ENCODE measurements at regions not wholly inside any gene's neighbourhood (a gene's known extent, or its start where the extent isn't known, plus 50 kb on each side); places are given as distances from the start of the nearest gene placed in this dataset.

DNA sequence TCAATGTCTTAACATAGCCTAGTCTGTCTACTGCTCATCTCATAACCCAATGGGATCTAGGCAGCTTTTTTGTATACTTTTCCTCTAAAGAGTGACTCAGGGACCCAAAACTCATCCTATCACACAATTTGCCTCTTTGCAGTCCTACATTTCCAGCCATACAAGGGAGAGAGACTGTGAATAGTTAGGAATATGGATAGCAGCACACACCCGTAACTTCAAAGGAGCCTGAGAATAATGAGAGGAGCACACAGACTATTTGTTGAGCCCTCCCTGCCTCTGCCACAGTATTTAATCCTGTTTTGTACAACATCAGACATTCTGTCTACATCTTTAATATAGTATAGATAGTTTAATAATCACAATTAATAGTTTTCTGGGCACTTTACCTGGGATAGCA, 83.2 kb downstream of the AREG start:
- TF ChIP-seq, protein P1, sequence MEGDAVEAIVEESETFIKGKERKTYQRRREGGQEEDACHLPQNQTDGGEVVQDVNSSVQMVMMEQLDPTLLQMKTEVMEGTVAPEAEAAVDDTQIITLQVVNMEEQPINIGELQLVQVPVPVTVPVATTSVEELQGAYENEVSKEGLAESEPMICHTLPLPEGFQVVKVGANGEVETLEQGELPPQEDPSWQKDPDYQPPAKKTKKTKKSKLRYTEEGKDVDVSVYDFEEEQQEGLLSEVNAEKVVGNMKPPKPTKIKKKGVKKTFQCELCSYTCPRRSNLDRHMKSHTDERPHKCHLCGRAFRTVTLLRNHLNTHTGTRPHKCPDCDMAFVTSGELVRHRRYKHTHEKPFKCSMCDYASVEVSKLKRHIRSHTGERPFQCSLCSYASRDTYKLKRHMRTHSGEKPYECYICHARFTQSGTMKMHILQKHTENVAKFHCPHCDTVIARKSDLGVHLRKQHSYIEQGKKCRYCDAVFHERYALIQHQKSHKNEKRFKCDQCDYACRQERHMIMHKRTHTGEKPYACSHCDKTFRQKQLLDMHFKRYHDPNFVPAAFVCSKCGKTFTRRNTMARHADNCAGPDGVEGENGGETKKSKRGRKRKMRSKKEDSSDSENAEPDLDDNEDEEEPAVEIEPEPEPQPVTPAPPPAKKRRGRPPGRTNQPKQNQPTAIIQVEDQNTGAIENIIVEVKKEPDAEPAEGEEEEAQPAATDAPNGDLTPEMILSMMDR (conservative IDR thresholded peaks at IDR 0.05), result no peak
- H3K27ac ChIP-seq, result no peak overlapping the region

DNA sequence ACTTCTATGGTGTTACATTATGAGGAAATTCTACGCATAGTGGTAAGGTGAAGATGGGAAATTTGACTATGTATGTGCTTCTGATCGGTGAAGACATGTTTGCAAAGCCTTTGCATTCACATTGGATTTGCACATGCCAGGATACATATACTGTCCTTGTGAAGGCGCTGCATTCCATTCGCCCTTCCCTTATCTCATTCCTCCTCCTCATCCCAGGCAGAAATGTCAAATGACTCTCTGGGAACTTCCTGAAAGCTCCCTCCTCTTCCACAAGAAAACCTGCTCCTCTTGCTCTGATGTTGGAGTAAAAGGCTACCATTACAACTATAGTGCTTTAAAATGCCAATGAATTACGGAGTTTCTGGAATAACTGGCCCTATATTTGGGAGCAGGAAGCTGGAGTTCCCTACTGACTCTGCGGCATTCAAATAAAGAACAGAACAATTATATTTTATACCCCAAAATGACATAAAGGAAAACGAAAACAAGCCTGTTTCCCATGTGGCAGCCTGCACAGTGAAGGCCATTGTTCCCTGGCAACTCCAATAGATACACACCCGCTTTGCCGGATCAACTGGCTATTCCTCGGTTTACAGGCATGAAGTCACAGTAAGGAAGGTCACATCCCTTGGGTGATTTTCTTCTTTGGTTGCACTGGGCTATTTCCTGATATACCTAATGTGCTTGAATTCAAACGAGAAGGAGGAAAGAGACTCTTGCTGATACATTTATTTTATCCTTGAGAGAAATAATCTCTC, 84.5 kb downstream of the AREG start:
- H3K27ac ChIP-seq, result no peak overlapping the region
- TF ChIP-seq, protein P1 (conservative IDR thresholded peaks at IDR 0.05), result no peak

DNA sequence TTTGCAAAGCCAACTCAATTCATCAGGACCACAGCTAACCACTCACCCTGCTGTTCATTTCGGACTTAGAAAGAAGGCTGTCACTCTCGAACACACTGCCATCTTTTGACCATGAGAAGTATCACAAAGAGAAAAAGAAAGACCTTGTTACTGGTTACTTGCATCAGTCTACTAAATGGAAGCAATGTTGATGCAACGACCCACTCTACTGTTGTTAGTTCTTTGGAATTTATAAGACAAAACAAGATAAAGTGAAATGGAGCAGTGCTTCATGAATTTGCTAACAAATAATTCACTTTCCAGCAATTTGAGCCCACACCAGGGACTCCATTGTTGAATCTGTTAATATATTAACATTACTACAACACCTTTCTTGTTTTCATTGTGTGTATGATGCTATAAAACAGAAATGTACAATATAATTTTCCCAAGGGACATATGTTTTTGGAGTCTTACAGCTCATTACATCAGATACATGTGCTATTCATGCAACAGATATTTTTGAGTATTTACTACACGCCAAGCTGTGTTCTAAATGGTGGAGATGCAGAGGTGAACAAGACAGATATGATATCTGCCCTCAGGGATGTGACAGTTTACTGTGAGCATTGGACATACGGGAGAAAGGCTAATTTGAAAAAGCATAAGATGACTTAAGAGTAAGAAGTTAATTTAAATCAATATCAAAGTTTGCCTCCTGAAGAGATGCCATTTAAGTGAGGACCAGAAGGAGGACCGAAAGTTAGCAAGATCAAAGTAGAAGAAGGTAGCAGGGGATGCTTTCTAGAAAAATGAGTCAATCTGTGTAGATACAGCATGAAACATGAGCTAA, 87.2 kb downstream of the AREG start:
- no peak overlapping the region for H3K27ac ChIP-seq
- TF ChIP-seq, protein P1 (conservative IDR thresholded peaks at IDR 0.05), result peak; percentile 57

DNA sequence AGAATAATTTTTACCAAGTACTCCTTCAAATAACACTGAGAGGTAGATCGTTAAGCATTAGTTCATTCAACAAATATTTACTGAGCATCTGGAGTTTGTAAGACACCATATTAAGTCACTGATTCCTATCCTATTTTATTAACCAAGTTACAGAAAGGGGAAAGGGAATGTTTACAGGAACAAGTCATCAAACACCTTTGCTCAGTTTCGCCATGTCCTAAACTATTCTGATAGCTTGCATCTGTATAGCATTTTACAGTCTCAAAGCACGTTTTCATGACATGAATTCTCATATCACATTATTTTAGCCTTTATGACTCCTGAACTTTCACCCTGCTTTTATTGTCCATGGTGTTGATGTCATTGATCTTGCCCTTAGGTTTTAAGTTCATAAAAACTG, 89.2 kb downstream of the AREG start:
- no peak overlapping the region for H3K27ac ChIP-seq

DNA sequence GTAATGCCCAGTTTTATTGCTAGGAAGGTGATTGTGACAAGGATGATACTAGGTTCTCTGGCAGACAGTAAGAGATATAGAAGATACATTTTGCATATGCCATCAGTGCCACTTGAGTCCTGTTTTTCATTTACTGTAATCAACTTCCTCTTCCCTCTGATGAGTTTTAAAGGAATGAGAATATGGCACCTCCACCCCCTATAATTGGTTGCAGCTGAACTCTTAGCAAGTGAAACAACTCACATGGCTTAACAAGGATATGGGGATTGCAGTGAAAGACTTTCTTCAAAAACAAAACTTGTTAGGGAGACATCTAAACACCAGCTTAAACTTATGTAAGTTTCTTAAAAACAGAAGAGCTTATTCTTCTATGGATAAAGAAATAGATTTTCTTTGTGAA, 90.0 kb downstream of the AREG start:
- TF ChIP-seq, protein P1 (conservative IDR thresholded peaks at IDR 0.05), result no peak
- H3K27ac ChIP-seq, result no peak overlapping the region

More for the DNA sequence above, 89.2 kb downstream of the AREG start:
- TF ChIP-seq, protein P1 (conservative IDR thresholded peaks at IDR 0.05), result no peak

DNA sequence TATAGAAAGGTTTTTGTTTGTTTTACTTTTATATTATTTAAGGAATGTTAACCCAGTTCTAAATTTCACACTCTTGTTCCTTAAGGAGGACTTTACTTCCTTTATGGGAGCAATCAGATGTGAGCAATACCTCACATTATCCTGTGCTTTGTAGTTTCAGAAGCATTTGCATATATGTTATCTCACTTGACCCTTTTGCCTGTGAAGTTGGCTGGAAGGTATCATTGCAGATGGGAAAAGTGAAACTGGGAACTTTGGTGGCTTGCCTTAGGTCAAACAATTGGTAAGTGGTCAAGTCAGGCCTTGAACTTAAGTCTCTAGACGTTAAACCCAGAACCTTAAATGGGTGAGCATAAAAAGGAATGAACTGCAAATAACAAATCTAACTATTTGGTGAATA, 90.6 kb downstream of the AREG start:
- TF ChIP-seq, protein P1 (conservative IDR thresholded peaks at IDR 0.05), result no peak
- no peak overlapping the region for H3K27ac ChIP-seq

DNA sequence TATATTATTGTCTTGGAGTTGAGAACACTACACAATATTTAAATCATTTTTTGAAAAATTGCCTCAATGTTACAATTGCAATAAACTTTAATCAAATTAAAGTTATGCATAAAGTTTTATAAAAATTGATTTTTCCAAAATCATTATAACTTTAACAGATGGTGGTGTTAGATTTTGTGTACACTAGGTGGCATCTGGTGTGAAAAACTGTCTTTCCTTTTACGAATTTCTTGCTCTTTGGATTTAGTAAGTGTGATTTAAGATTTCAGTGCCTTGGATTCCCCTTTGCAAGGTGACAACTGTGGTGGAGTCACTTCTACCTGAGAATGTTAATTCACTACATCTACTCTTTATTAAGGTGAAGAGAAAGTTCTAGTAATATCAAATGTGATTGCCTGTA, 91.6 kb downstream of the AREG start:
- TF ChIP-seq, protein P1 (conservative IDR thresholded peaks at IDR 0.05), result no peak
- no peak overlapping the region for H3K27ac ChIP-seq

Data from VCaP (cell line).